ENCODE measurements at regions not wholly inside any gene's neighbourhood (a gene's known extent, or its start where the extent isn't known, plus 50 kb on each side); places are given as distances from the start of the nearest gene placed in this dataset.
A peak's percentile ranks its signal among the peaks of the same experiment; 100 is the strongest.

DNA sequence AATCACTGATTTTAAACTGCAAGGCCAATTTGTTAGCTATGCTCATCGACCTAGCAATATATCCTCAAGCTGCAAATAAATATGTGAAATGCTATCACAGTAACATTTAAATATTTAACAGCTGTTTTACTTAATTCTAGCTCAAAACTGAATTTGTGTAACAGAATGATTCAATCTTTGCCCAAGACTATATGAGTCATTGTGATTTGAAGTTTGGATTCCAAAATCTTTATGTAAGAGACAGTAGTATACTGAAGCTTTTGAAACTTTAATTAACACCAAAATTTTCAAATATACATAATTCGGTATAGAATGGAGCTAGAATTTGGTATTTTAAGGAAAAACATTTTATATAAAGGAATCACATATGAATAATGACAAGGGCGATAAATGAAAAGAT, 603.0 kb upstream of the ROBO2 start:
- DNase-seq: peak; percentile 60

DNA sequence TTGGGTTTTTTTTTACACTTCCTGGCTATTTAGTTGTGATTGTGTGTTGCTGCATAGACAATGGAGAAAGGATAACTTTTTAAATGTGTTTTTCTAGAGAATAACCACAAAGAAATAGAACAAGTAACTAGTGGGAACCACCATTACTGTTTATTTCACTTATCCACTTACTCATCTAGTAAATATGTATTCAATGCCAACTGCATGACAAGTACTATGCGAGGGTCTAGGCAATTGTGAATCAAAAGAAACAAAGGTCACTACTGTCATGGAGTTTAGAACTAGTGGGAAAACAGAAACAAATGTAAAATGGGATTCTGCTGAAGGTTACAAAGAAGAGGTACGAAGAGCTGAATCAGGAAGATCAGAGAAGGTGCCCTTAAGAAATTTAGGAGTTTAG, 600.9 kb upstream of the ROBO2 start:
- peak; percentile 55 for DNase-seq

GRCh38 chr3:76442374-76442915, 597.5 kb upstream of the ROBO2 start:
- DNase-seq: no peak

GRCh38 chr3:76456322-76456721, 583.6 kb upstream of the ROBO2 start:
- no peak for DNase-seq

DNA sequence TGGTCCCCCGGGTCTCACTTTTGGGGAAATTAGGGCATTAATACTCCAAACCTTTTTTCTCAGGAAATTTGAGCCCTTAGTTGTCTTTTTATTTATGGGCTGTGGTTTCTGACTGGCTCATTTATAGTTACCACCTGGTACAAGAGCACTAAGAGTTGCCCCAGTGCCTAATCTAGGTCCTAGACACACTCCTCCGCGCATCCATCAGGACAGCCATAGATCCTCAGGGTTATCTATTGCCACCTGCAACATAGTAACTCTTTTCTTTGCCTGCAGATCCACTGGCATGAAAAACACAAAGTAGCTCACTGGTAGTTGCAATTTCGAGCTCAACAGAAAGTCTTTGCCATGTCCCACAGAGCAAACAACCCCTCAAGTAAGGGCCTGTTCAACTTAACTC, 576.4 kb upstream of the ROBO2 start:
- no peak for DNase-seq

- peak; percentile 90 for DNase-seq
Observed at GRCh38 chr3:76470285-76470684, 569.6 kb upstream of the ROBO2 start.

DNA sequence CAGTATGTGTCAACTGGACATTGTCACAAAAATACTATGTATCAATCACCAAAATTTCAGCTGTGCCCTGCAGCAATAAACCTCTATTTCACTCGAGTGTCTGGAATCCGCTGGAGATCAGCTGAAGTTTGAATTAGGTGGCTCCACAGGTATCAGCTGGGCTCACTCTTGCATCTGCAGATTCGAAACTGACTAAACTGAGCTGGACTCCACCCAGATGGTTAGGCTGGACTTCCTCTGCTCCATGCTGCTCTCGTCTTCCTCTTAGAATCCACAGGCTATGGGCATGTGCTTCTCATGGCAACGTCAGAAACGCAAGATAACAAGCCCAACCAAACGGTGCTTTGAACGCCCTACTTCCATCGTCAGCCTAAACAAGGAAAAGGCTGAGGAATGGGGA, 565.3 kb upstream of the ROBO2 start:
- no peak for DNase-seq

DNA sequence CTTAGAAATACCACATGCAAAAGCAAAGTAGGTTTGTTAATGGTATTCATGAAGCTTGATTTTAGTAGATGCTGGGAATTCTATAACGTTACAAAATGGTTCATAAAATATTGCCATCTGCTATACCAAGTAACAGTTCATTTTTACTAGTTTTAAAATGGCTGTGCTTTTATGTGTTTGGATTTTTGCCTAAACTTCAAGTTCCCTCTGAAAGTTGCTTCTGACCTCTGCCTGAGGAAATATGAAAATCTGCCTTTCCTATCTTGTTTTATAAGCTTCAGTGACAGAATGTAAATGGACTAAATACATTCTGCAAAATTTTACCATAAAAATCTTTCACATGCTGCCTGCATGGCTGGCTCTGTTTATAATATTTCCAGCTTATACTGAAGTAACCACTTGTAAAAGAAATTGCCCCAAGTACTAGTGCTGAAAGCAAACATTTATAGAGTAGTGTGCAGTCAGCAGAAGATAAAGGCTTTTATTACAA, 560.7 kb upstream of the ROBO2 start:
- no peak for DNase-seq

- DNase-seq: no peak
Observed at GRCh38 chr3:76482510-76482909, 557.4 kb upstream of the ROBO2 start.

DNA sequence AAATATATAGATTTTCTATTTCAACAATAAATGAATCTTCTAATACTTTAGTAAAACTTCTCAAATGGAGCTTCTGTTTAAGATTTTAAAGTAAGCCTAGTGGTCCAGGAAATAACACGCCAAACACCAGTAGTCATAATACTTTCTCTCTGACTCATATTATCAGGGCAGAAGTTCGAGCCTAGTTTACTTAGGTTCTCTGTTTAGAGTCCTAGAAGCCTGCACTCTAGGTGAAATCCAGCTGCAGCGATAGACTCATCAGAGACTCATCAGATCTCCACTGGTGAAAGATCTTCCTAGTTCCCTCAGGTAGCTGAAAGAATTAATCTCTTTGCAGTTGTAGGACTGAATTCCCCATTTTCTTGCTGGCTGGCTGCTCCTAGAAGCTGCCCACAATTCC, 552.5 kb upstream of the ROBO2 start:
- peak; percentile 26 for DNase-seq

DNA sequence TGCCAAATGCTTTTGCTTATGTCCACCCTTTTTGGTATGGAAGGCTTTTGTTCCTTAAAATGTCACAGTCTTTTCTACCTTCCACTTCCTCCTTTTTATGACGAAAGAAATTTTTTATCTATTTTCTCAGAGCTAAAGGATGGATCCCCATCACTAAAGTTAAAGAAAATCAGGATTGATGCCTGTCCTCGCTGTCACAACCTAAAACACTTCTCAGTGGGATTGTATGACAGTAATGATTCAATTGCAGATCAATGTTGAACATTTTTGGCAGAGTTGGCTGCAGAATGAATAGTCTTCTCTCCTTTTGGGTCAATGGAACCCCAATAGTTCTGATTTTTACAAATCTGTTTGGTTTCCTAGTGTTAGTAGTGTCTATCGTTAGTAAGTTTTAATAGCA, 549.8 kb upstream of the ROBO2 start:
- no peak for DNase-seq

DNA sequence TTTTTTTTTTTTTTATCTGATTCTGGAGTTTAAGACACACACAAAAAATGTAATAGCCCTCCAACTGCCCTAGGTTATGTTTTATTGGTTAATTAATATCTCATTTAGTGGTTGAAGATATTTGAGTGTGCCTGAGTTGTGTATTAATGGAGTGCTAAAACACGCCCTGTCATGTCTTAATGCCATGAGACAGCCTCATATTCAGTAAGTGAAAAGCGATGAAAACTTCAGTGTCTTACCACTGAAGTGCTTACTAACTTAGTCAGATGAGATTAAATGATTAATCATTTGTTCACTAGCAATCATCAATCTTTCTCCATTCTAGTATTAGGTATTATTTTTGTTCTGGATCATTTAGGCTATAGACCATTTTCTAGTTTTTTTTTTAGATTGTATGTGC, 544.7 kb upstream of the ROBO2 start:
- DNase-seq: no peak

DNA sequence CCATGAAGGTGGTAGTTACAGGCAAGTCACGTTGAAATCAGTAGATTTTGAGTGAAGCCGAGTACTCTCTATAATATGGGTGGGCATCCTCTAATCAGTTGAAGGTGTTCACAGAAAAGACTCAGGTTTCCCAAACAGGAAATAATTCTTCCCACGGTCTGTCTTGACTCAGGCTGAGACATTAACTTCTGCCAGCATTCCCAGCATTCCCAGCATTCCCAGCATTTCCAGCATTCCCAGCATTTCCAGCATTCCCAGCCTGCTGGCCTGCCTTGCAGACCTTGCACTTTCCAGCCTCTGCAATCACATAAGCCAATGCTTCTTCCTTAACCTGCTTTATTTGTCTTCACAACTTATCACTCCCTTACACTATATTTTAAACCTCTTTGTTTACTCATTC, 542.3 kb upstream of the ROBO2 start:
- DNase-seq: peak; percentile 77

GRCh38 chr3:76500746-76501275, 539.1 kb upstream of the ROBO2 start:
- peak; percentile 84 for DNase-seq

GRCh38 chr3:76501315-76501714, 538.6 kb upstream of the ROBO2 start:
- no peak for DNase-seq

- DNase-seq: no peak
Observed at GRCh38 chr3:76502076-76502475, 537.8 kb upstream of the ROBO2 start.

DNA sequence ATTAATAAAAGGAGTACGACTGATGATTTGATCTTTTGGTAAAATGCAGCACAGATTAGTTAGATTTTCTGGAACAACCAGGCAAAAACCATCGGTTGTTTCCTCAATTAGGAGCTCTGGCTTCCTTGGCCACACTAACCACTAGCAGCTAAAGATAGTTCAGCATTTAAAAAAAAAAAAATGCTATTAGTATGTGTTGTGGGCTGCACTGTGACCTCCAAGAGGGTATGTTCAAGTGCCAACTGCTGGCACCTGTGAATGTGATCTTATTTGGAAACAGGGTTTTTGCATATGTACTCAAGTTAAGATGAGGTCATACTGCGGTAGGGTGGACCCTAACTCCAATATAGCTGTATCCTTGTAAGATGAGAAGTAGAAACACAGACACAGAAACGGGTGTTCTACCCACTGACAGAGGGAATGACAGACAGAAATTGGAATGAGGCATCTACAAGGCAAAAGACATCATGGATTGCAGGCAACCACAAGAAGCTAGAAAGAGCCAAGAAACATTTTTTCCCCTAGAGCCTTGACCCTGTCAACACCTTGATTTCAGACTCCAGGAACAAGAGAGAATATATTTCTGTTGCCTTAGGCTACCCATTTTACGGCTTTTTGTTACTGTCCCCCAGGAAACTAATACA, 534.6 kb upstream of the ROBO2 start:
- DNase-seq: peak; percentile 58

DNA sequence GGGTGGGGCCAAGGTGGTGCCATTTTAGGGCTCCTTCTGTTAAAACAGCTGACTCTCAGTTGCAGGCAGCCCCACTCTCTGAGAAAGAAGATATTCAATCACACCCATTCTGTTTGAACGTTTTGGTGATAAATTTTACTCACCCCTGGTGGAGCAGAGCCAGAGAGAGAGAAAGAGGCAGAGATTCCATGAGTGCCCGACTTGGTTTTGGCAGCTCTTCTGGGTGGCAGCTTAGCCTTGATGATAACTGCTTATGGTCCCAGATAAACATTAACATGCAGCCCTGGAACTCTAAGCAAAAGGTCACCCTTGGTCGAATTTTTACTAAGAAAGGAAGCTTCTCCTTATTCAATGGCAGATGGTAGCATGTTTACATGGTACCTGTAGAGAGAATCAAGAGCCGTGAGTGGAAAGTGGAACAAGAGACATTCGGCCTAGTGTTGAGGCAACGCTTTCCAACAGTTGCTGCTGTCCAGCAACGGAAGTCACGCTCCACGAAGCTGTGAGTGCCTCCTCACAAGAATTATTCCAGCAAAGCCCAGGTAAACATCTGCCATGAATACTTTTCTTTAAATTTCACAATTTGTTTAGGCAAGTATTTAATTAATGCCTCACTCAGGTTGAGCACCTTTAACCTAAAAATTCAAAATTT, 530.6 kb upstream of the ROBO2 start:
- no peak for DNase-seq

- no peak for DNase-seq
Observed at GRCh38 chr3:76514836-76515235, 525.1 kb upstream of the ROBO2 start.

DNA sequence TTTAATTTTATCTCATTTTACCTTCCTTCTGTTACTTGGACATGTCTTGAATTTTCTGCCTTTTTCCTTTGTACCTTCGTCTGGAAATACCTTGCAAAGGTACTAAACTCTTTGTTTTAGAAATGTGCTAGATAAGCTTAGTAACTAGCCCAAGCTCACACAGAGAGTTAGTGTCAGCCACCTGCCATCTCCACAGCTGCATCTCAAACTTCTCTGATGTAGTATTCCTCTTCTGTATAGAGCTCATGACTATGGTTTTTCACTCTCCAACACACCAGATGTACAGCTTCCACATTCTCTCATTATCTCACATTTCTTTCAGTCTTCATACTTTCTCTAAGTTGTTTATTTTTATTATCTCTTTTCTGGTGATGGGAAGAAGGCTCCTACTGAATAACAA, 516.6 kb upstream of the ROBO2 start:
- DNase-seq: no peak

- no peak for DNase-seq
Observed at GRCh38 chr3:76525726-76526125, 514.2 kb upstream of the ROBO2 start.

DNA sequence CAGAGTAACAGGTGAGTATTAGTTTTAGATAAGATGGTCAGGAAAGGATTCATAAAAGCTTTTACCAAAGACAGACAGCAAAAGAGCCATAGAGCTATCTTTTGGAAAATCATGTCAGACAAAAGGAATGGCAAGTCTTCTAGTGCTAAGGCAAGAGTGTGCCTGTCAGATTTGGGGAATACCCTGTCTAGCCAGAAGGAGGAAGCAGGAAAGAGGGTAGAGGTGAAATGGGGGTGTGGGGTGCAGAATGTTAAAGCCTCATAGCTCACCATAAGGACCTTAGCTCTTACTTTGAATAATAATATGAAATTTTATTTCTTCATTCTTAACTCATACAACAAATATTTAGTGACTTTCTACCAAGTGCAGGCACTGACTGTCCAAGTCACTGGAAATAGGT, 512.1 kb upstream of the ROBO2 start:
- DNase-seq: no peak

GRCh38 chr3:76532158-76532822, 507.6 kb upstream of the ROBO2 start:
- no peak for DNase-seq

All from fibroblast of skin of scalp (primary cell).